D341Med (cell line): ENCODE measurements at regions not wholly inside any gene's neighbourhood (a gene's known extent, or its start where the extent isn't known, plus 50 kb on each side); places are given as distances from the start of the nearest gene placed in this dataset.

Source experiments
- DNase-seq: peaks from one replicate; pipeline ENCODE4 v3.0.0; 2012; ENCODE audit warnings: low spot score

DNA sequence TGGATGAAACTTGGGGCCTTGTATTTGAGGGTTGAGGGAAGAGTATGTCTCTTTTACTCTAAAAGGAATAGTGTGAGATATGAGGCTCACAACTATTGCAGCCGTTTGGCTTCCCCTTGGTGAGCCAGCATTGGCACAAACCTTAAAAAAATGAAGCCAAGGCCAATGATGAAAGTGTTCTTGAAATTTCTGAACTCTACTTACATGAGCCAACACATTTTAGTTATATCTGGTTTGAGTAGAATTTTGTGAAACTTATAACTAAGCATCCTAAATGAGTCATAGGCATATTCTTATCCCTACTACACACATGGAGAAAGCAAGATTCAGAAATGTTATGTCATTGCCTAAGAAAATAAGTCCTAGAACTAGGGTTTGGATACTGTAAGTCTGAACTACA, 55.3 kb upstream of the ACSS3 start:
- no peak for DNase-seq

DNA sequence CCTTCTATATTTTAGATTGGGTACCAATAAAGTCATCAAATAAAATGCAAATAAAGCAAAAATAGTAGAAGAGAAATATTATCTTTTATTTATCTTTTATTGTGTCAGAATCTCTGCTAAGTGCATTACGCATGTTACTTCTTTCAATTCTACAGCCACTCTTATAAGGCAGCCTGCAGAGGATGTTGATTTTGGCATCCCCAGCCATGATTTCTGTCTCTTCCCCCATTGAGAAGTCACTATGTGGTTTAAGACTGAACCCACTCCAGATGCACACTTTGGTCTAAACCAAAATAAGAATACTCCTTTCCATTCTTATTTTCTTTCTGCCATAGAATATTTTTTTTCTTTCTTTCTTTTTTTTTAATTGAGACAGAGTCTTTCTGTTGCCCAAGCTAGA, 56.0 kb upstream of the ACSS3 start:
- no peak for DNase-seq

DNA sequence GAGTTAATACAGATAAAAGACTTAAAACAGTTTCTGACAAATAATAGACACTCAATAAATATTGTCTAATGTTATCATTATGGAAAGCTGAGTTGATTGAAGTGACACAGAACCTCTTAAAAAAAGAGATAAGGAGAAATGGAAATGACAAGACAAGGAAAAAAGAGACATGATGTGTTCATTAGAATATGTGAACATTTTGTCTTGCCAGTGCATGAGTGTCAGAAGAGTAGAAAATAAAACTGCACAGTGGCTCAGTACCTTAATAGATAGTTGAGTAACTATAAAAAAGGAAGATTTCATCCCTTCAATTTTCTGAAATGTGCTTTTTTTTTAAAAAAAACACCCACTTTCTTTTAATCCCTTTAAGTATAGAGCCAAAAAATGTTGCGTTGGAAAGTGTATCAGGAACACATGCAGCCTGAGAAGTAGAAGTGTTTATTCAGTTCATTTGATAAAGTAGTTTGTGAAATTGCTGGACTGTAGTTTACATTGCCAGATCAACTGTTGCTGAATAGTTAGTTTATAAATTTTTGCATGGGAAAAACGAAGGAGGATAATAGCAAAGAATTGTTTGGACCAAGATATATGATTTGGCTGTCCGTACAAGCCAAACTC, 56.6 kb upstream of the ACSS3 start:
- DNase-seq = no peak

DNA sequence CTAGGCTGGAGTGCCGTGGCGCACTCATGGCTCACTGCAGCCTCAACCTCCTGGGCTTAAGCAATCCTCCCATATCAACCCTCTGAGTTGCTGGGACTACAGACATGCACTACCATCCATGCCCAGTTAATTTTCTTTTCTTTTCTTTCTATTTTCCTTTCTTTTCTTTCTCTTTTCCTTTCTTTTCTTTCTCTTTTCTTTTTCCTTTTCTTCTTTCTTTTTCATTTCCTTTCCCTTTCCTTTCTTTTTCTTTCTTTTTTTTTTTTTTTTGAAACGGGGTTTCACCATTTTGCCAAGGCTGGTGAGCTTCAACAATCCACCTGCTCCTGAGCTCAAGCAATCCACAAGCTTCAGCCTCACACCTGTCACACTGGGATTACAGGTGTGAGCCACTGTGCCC, 60.1 kb upstream of the ACSS3 start:
- no peak for DNase-seq

DNA sequence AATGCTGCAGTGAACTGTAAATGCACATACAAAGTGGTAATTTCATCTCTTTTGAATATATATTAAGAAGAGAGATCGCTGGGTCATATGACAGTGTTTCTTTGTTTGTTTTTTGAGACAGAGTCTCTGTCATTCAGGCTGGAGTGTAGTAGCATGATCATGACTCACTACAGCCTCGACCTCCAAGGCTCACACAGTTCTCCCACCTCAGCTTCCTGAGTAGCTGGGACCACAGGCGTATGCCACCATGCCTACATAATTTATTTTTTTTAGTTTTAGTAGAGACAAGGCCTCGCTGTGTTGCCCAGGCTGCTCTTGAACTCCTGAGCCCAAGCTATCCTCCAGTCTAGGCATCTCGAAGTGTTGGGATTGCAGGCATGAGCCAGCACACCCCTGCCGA, 62.4 kb upstream of the ACSS3 start:
- no peak for DNase-seq

DNA sequence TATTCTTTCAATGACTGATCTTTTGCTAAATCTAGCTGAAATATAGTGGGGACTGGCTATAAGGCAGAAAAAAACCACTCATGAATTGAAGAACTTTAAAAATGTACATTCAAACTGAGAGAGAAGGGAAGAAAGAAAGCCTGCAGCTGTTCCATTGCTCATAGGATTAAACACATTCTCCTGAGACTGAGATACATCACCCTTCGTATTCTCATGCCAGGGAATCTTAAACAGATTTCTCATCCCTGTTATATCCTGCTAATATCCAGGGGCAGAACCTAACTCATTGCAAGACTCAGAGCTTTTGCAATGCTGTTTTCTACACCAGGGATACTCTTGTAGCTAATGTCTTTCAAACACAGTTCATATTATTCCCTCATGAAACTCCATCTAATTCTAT, 67.2 kb upstream of the ACSS3 start:
- DNase-seq = peak; percentile 19

DNA sequence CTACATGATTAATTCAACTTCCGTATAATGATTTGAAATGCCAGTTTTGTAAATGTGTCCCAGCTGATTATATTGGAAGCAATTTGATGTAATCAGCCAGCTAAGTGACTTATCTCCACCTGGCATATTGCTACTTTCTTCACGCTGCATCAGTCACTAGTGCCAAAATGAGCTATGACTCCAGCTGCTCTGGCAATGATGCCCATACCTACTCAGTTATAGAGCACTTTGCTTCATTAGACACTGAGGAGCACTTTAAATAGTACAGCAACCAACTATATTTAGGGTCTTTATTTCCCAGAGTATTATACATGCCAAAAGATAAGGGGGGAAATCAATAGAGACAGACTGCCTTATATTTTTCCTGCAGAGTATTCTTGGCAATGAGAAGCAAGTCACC, 67.9 kb upstream of the LIN7A start:
- DNase-seq = no peak

DNA sequence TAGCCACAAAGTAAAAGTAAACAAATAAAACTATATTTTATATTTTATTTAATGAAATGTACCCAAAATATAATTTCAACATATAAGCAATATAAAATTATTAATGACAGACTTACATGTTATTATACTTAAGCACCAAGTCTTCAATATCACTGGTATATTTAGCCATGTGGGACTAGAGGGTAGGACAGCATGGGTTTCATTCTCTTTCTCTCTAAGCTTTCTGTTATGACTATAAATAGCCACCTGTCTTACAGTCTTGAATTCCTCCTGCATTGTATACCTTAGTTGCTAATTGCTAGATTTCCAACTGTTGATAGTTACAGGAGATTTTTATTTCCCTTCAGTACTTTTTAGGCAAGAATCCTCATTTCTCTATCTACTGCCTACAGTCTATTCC, 63.1 kb upstream of the LIN7A start:
- DNase-seq = no peak

DNA sequence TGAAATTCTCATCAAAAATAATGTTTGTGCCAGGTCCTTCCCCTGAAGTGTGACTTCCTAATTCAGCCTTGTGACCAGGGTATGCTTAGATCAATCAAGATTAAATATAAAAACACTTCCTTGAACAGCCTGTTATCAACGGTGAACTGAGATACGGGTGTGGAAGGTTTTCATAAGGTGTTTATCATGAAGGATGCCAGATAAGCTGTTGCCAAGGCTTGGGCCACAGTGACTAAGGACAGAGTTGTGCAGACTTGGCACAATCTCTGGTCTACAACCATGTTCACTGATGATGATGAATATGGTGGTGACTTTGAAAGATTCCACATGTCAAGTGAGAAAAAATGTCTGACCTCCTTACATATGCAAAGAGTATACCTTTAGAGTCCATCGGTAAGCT, 51.3 kb upstream of the LIN7A start:
- DNase-seq = no peak
